ENCODE measurements at regions not wholly inside any gene's neighbourhood (a gene's known extent, or its start where the extent isn't known, plus 50 kb on each side); places are given as distances from the start of the nearest gene placed in this dataset.
A peak's percentile ranks its signal among the peaks of the same experiment; 100 is the strongest.

DNA sequence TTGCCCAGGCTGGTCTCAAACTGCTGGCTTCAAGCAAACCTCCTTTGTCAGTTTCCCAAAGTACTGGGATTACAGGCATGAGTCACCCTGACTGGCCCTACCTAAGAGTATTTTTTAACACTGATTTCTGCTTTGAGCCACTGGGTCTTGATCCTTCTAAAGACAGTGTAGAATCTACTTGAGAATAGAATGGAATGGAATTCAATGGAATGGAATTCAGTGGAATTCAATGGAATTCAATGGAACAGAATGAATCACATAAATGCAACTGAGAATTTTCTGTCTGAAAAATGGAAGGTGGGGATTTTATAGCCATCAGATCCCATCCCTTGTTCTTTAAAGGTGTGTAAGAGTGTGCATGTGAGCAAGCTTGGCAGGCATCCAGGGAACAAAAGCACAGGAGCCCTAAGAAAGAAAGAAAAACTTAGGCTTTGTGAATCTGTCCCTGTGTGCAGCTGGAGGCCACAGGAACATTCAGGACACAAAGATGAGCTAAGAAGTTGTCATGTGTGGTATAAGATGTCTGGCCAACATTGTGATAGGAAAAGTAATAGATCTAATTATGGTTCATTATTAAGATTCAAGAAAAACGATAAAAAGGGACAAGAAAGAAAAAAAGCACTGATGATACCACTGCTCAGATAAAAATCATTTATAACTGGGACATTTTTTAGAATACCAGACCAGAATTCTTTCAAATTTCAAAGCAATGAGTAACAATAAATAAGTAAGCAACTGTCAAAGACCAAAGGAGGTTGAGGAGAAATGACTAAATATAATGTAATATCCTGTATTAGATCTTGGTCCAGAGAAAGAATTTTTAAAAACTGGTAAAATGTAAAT lies 681.0 kb upstream of the GJE1 start:
- peak; percentile 79 for DNase-seq (ENCODE audit: low read depth)

DNA sequence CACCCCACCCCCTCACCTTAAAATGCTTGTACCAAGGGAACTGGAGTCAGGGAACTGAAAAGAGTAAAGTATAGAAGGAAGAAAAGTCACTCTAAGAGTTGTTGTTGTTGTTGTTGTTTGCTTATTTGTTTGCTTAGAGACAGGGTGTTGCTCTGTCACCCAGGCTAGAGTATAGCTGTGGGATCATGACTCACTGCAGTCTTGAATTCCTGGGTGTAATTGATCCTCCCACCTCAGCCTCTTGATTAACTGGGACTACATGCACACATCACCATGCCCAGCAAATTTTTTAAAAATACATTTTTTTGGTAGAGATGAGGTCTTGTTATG lies 681.6 kb upstream of the GJE1 start:
- DNase-seq (ENCODE audit: low read depth) = no peak

DNA sequence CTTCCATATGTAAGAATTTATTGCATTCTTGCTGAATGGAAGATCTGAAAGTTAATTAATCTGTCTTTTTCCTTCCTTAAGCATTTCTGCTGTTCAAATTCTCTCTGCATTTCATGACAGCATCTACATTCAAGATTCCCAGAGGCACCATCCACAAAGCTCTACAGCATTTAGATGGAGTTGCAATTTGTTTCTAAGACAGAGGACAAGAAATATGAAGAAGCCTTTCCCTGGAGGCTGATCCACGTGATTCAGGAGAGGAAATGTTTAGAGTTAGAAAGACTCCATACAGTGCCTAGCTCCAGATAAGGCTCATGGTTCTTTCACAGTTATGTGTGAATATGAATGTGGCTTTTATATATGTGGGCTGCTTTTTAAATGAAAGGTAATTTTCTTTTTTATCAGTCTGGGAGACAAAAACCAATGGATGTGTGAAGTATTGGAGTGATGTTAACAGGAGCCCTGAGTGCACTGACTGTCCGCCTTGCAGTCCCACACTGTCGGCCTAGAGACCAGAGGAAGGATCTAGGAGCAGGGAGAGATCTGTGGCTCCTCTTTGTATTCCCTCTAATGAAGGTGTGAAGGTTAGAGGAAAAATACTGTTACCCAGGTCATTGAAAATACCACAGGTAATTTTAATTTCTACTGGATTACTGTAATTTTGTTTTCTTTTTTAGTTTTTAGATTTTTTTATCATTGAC lies 686.6 kb upstream of the GJE1 start:
- DNase-seq (ENCODE audit: low read depth) = no peak

DNA sequence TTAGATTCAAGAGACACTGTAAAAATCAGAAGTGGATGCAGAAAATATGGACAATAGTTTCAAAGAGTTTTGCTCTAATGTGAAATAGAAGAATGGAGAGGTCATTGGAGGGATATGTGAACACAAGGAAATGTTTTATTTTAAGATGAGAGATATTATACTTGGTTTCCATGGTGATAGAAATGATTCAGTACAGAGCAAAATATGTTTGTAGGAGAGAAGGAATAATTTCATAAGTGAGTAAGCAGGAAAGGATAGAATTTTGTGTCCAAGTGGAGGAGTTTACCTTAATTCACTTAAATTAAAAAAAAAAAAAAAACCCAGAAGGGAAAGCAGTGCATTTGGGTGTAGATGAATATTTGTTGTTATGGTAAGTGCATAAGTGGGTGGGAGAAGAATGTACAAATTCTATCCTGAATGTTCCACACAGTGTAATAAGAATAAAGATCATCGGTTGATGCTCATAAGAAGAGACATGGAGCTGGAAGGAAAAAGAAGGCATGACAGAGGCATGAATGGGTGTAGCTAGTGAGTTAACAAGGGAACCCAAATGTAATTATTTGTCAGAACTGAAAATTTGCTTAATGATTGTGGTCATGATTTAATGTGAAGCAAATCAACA lies 688.9 kb upstream of the GJE1 start:
- DNase-seq (ENCODE audit: low read depth) = no peak

DNA sequence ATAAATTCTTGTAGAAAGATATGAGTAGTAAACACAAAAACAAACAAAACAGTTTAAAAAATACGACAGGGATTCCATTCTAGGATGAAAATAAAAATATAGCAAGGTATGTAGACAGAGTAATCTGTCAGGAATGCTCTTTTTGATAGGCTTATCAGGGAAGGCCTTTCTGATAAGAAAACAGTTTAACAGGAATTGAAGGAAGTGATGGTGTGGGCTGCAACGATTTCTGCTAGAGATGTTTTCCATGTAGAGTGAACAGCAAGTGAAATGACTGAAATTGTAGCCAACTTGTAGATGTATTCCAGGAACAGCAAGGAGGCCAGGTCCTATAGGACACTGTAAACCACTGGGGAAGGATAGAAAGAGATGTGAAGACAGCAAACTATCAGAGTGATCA lies 689.7 kb upstream of the GJE1 start:
- no peak for DNase-seq (ENCODE audit: low read depth)

DNA sequence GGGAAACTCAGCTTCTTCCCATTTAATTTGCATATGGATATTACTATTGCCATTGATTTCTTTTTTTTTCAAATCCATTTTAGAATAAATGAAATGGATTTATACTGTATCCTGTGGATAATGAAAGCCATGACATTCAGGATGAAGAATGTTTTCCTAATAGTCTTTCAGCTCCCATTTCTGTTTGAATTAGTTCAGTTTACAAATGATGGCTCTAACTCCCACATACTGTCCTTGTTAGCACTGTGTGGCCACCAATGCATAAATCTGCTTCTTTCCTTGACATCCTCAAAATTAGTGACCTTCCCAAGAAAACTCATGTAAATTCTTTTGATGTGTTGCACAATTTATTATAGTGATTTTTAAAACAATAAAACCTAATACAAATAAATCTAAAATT lies 693.2 kb upstream of the GJE1 start:
- DNase-seq (ENCODE audit: low read depth) = no peak

DNA sequence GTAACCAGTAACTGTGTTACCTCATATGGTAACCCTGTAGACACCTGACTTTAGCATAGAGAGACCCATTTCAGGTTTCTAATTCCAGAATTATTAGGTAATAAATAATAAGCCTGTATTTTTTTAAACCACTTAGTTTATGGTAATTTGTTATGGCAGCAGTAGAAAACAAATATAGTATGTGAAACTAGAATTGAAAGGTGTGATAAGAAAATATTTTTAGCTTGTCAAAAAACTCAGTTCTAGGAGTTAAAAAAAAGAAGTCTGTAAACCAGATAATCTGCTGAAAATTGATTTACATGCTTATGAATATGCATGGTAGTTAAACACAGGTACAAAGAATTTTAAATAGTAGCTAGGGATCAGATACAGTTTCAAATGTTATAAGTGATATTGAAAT lies 695.0 kb upstream of the GJE1 start:
- no peak for DNase-seq (ENCODE audit: low read depth)

DNA sequence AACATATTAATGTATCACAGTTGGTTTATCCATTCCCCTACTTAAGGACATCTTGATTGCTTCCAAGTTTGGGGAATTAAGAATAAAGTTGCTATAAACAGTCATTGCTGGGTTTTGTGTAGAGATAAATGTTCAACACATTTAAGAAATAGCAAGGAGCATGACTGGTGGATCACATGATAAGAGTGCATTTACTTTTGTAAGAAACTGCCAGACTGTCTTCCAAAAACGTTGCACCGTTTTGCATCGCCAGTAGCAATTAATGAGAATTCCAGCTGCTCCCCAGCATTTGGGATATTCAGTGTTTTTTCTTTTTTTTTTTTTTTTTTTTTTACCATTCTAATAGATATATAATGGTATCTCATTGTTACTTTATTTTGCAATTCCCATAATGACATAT lies 695.7 kb upstream of the GJE1 start:
- DNase-seq (ENCODE audit: low read depth) = no peak

DNA sequence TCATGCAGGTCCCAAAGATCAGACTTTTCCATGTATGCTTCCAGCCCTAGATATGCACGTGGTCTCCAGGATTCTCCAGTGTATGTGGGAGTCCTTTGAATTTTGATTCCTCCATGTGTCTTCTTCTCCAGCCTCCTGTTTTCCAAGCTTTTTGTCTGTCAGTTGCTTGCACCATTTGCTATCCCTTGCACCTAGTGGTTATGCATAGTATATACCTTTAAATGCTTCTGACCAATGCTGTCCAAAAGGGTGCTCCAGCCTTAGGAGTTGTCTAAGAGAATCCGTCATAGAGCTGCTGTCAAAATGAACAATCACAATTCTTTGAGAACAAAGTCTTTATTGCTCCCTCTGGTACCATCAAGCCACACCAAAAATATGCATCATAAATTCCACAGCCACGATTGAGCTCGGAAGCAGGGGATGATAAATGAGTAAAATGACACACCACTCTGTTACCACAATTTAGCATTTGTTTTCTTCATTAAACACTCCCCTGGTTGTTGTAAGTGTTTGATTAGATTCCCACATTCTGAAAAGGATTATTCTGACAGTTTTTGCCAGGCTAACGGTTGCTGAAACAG lies 706.2 kb upstream of the GJE1 start:
- DNase-seq (ENCODE audit: low read depth) = peak; percentile 56

DNA sequence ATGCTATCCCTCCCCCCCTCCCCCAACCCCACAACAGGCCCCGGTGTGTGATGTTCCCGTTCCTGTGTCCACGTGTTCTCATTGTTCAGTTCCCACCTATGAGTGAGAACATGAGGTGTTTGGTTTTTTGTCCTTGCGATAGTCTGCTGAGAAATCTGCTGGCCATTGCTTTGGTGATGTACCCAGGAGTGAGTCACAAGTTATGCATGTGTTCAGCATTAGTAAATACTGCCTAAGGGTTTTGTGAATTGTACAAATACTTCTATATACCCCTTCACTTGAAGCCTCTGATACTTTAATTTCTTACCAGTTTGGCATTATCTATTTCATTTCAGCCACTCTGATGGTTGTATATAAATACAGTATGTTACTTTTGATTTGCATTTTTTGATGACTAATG lies 711.3 kb upstream of the GJE1 start:
- DNase-seq (ENCODE audit: low read depth) = peak; percentile 50

DNA sequence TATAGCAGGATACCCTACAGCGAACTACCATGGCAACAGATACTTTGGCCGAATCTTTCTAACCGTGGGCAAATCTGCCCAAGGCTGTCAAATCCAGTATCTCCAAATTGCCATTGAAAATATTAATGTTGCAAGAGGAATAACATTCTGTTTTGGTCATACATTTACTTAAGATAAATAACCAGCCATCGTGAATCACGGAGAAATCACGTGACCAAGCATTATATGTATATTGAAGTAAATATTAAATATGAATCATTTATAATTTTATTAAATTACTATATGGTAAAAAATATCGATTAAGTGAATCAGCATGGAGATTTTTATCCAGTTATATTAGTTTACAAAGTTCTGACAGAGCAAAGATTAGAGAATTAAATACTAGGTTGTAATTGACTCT lies 714.6 kb upstream of the GJE1 start:
- DNase-seq (ENCODE audit: low read depth) = no peak

DNA sequence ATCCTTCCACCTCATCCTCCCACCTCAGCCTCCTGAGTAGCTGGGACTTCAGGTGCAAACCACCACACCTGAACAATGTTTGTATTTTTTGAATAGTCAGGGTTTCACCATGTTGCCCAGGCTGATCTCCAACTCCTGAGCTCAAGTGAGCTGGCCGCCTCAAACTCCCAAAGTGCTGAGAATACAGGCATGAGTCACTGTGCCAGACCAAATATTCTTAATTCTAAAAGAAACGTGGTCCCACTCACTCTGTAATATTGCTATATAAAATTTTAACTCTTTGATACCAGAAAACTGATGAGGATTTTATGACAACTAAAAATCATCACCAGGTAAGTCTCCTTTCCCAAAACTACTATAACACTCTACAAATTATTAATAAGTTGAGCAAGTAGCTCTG lies 716.8 kb upstream of the GJE1 start:
- no peak for DNase-seq (ENCODE audit: low read depth)

DNA sequence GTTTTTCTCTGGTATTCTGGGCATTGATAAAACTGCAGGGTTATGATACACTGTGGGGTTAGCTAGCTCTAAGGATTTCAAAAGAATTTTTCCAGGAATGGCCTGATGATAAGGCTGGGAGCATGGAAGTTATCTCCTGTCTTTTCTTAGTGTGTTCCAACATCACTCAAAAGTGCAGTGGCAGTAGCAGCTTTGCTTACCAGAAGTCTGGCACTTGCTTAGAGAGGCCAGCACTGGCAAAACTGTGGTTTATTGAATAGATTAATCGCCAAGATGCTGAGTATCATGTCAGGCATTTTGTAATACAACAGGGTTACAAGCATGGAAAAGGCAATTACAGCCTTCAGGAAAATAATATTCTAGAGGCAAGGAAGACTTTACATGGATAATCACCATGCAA lies 719.5 kb upstream of the GJE1 start:
- no peak for DNase-seq (ENCODE audit: low read depth)

DNA sequence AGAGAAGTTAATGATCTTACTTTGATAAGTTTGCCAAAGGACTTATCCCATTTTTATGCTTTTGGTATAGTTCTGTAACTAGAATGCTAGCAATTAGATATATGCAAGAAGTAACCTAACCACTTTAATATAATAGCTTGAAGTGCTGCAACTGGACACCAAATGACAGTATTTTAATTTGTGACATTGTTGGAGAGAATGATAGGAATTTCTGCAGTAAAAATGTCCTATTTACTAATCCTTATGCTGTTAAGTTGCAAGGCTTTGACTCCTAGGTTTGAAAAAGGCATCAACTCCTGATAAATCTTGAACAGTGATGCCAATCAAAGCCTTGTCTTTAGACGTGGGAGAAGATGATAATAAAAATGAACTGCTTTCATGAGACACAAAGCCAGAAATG lies 726.0 kb upstream of the GJE1 start:
- no peak for DNase-seq (ENCODE audit: low read depth)

DNA sequence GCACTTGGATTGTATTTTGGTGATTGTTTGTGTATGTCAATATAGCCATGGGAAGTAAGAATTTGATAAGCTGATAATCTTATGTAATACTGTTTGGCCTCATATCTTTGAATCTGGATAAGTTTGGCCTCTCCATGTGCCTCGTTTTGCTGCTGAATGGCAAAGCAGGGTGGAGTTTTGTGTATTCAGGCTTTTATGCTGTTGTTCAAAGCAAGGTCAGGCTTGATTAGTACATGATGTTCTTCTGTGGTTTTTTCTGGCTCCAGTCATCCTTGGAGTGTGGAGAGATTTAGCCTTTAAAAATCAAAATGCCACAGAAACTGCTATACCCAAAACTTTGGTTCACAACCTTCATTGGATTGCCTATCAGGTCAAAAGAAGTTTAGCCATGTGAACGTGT lies 728.9 kb upstream of the GJE1 start:
- no peak for DNase-seq (ENCODE audit: low read depth)

DNA sequence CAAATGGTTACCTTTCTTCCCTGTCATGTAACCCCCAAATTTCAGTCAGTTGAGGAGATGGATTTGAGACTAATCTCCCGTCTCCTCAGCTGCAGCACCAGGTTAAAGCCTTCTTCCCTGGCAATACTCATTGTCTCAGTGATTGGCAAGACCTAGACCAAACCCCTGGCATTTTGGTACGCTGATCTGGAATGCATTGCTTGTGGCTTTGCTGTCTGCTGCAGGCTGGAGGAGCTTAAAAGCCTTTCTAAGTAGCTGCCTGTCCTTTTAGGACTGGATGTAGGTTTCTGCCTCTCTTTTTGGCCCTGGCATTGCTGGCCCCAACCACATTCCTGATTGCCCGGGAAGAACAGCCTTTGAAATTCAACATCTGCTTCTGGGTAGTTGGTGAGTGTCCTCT lies 729.6 kb upstream of the GJE1 start:
- no peak for DNase-seq (ENCODE audit: low read depth)

DNA sequence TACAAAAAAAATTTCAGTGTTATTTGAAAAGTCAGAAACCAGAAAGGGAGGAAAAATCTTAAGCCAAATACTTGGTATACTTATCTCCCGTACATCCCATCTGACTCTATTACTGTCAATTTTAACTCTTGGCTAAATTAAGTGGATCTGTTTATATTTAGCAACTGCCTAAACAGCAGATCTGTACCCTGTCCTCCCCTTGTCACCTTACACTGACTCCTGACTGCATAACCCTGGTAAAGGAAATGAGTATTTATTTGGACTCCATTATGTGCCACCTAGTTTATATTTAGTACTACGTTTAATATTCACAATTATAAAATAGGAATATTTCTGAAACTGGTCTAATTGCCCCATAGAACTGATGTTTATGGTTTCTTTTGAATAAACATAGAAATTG lies 730.2 kb upstream of the GJE1 start:
- no peak for DNase-seq (ENCODE audit: low read depth)

DNA sequence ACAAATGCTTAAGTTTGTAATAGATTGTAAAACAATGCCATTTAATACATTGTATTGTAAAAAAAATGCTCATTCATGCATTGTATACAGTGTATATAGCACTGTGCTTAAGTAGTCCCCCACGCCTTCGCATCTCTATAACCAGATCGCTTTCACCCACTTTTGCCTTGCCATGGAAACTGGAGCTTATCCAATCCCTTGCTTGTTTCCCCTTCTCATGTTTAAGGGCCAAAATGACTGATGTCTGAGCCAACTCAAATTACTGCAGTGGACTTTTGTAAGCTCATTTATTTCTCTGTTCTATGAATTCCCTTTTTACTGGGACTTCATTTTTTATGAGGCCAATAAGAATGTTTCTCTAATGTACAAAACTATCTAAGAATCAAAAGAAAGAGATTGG lies 730.9 kb upstream of the GJE1 start:
- DNase-seq (ENCODE audit: low read depth) = no peak

DNA sequence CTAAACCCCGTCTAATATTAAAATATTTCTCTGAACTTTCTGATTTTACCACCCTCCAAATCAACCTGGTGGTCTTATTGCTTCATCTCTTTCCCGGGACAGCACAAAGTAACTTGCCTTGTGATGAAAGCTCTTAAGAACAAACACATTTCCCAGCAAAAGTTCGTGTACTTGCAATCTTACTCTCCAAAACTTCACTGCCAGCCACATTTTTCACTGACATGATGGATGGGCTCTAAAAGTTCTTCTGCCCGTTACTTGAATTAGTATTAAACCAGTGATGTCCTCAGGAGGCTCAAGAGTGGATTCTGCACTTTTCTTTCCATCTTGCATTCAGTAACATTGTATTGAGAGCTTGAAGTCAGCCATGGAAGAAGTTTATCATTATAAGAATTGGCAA lies 731.6 kb upstream of the GJE1 start:
- peak; percentile 51 for DNase-seq (ENCODE audit: low read depth)

DNA sequence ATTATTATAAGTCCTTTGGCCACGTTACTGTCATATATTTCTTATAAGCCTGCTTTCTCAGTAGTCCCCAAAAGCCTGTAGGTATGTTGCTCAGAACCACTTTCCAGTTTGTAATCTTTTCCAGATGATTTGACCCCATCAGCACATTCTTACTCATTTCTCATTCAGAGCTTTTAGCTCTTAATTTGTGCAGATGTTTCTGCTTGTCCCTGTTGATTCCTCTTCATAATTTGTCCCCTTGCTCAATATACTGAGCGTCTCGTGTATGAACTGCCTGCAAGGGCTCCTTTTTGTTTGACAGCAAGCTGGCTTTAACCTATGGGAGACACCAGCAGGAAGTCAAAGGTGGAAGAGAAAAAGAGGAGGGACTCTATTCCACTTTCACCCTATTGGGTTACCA lies 733.8 kb upstream of the GJE1 start:
- peak; percentile 35 for DNase-seq (ENCODE audit: low read depth)

DNA sequence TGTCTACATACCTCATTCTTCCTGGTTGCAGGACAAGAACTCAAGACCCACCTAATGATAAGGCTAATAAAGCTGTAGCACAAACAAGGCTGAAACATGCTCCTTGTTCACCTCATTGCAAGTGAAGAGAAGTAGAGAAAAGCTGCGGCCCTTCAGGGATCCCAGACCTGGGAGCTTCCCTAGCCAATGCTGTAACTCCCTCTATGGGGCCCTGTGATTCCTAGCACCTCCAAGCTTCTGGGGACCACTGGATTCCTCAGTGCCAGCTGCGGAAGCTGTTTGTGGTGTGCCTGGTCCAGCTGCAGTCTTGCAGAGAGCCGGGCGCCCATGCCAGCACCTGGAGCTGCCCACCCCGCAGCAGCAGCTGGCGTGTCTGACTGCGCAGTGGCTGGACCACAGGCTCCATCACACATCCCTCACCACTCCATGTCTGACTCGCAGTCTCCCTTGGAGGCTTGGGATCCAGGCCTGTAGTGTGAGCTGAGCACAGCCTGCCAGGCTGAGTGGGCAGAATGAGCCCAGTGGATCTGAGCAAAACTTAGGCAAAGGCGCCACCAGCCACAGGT lies 737.2 kb upstream of the GJE1 start:
- no peak for DNase-seq (ENCODE audit: low read depth)

DNA sequence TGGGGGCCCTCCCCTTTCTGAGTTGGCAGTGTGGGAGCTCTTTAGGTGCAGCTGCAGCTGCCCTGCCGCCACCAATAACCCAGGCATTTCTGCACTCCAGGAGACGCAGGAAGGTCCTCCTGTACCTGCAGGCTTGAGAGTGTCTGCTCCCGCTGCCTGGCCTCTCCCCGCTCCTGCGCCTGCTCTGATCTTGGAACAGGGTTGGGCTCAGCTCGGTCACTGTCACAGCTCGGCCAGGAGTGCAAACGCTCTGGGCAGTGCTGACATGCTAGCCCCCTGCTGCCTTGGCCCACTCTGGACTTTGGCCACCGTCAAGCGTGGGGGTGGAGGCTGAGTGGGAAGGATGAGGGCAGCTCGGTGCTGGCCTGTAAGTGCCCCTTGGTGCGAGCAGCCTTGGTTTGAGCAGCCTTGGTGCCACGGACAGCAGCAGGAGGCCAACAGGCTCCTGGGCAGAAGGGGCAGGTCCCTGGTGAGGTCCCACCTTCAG lies 738.1 kb upstream of the GJE1 start:
- DNase-seq (ENCODE audit: low read depth) = no peak

DNA sequence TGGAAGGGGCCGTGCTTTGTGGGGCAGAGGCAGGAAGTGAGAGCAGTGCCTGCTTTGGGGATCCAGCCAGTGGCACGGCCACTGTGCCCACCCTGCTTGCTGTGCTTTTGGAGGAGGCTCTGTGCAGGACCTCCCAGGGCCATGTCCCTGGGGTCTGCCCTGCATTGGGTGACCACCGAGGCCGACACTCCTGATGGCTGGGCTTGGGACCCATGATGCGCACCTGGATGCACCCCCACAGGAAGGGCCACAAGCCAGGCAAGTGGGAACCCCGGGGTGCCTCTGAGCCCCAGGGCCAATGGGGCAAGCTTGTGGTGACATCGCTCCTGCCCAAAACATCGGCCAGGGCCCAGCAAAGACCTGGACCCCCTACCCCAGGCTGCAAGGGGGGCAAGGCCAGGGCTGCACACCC lies 738.6 kb upstream of the GJE1 start:
- DNase-seq (ENCODE audit: low read depth) = no peak
